H1 (cell line): ENCODE measurements at regions not wholly inside any gene's neighbourhood (a gene's known extent, or its start where the extent isn't known, plus 50 kb on each side); places are given as distances from the start of the nearest gene placed in this dataset.
A peak's percentile ranks its signal among the peaks of the same experiment; 100 is the strongest.

Experiments used
- CTCF ChIP-seq, 3 experiments: IDR thresholded peaks; 1 replicate in 2 of 3; 2 replicates in 1 of 3; pipeline versions ENCODE4 v1.5.1 to v1.6.1; 2011; ENCODE audit warnings: low read length in 3 of 3, mild to moderate bottlenecking in 3 of 3, inconsistent platforms in 2 of 3, low read depth in 1 of 3, moderate library complexity in 1 of 3; ENCODE audit not compliant: insufficient read depth in 1 of 3; ENCODE audit errors: control extremely low read depth in 1 of 3

GRCh38 chr1:65581119-65581518 lies 160.7 kb downstream of the LEPR start (continued):
- peak in 2 of 3 experiments; percentile 29 to 39; a peak in 2 of 4 replicates for TF ChIP-seq CTCF (IDR thresholded peaks at IDR 0.05; ENCODE audit: control extremely low read depth in 1 of 3, insufficient read depth in 1 of 3, low read depth in 1 of 3, low read length in 3 of 3)
- TF ChIP-seq, all 59 proteins: peak for 3
